HCT116 (cell line): ENCODE measurements at regions not wholly inside any gene's neighbourhood (a gene's known extent, or its start where the extent isn't known, plus 50 kb on each side); places are given as distances from the start of the nearest gene placed in this dataset.

ENCODE experiments used
- ATAC-seq: fragments of 200-7000 bp; cut with Tn5 transposase; 2 replicates; pipeline ENCODE4 v1.9.1; 2020; ENCODE audit warnings: mild to moderate bottlenecking, moderate library complexity
- BruUV-seq: library from RNA; stranded (reverse); fragments of 400-500 nt; replicated peaks from 2 replicates; lab custom pipeline; 2021; lab: Mats Ljungman, UMichigan
- CTCF ChIA-PET: fragments of 300-600 bp; sonication (Branson Sonifier 250); formaldehyde crosslinking; loops from one replicate; lab custom pipeline; 2021; ENCODE audit warnings: antibody characterized with exemption; lab: Charles Lee
- POLR2A ChIA-PET: fragments of 300-600, 350-600 bp; sonication (Branson Sonifier 250); formaldehyde crosslinking; loops from one replicate; lab custom pipeline; 2021; ENCODE audit warnings: antibody characterized with exemption; lab: Charles Lee
- RAD21 ChIA-PET, 2 experiments: fragments of 300-600 bp; sonication (Branson Sonifier 250); formaldehyde crosslinking; loops; one replicate each; lab custom pipeline; 2023; ENCODE audit warnings: low total read pairs in 2 of 2; ENCODE audit not compliant: uncharacterized antibody in 2 of 2, unreplicated experiment in 2 of 2, low non-redundant PET in 1 of 2; lab: Charles Lee
- DNase-seq: peaks from one replicate; pipeline ENCODE4 v3.0.0-alpha.2; 2010; ENCODE audit warnings: low read depth, low spot score
- H2AFZ ChIP-seq: fragments of 200-600 bp; shearing (Covaris generic), sonication (generic); 2 replicates; pipeline ENCODE4 v1.6.1; 2017; ENCODE audit warnings: low read depth, mixed run types, mixed read lengths, antibody characterized with exemption, low read length; ENCODE audit not compliant: poor library complexity, severe bottlenecking
- H3K27ac ChIP-seq: 2 replicates; pipeline ENCODE4 v1.5.1; 2012; ENCODE audit warnings: low read depth, low read length
- H3K27me3 ChIP-seq: fragments of 200-600 bp; sonication (generic); 2 replicates; pipeline ENCODE4 v1.6.1; 2016; ENCODE audit warnings: mixed run types, low read length, mixed read lengths; ENCODE audit not compliant: insufficient read depth
- H3K36me3 ChIP-seq, 2 experiments: fragments of 200-500 bp in 1 of 2; fragments of 200-600 bp in 1 of 2; sonication (Bioruptor generic) in 1 of 2; sonication (generic) in 1 of 2; 2 replicates each; pipeline versions ENCODE4 v1.5.1 to v1.6.1; 2014 to 2016; ENCODE audit warnings: low read length in 2 of 2, inconsistent platforms in 1 of 2, mixed read lengths in 1 of 2, mixed run types in 1 of 2; ENCODE audit not compliant: insufficient read depth in 2 of 2, control insufficient read depth in 1 of 2
- H3K4me1 ChIP-seq, 2 experiments: fragments of 200-600 bp in 1 of 2; sonication (generic) in 1 of 2; 2 replicates each; pipeline versions ENCODE4 v1.5.1 to v1.6.1; 2012 to 2017; ENCODE audit warnings: low read length in 2 of 2, inconsistent platforms in 1 of 2, mild to moderate bottlenecking in 1 of 2, mixed read lengths in 1 of 2, mixed run types in 1 of 2, moderate library complexity in 1 of 2; ENCODE audit not compliant: insufficient read depth in 2 of 2, control insufficient read depth in 1 of 2
- H3K4me2 ChIP-seq: fragments of 200-600 bp; sonication (generic); 2 replicates; pipeline ENCODE4 v1.6.1; 2017; ENCODE audit warnings: mixed run types, low read length, mixed read lengths
- H3K4me3 ChIP-seq, 2 experiments: fragments of 200-600 bp in 1 of 2; sonication (generic) in 1 of 2; replicated peaks in 1 of 2; 2 replicates each; pipeline ENCODE4 v1.5.1; 2011 to 2016; ENCODE audit warnings: low read length in 2 of 2, control low read depth in 1 of 2, low read depth in 1 of 2, mild to moderate bottlenecking in 1 of 2, mixed read lengths in 1 of 2, mixed run types in 1 of 2
- H3K79me2 ChIP-seq: fragments of 200-600 bp; sonication (generic); 2 replicates; pipeline ENCODE4 v1.6.1; 2017; ENCODE audit warnings: mild to moderate bottlenecking, mixed run types, low read length, moderate library complexity, mixed read lengths; ENCODE audit not compliant: insufficient read depth
- H3K9ac ChIP-seq: fragments of 200-600 bp; sonication (generic); 2 replicates; pipeline ENCODE4 v1.6.1; 2016; ENCODE audit warnings: low read length, mixed read lengths
- H3K9me2 ChIP-seq: fragments of 200-600 bp; sonication (generic), shearing (Covaris generic); 2 replicates; pipeline ENCODE4 v1.6.1; 2017; ENCODE audit warnings: mixed run types, mild to moderate bottlenecking, moderate library complexity; ENCODE audit not compliant: insufficient read depth
- H3K9me3 ChIP-seq, 2 experiments: fragments of 200-500 bp in 1 of 2; fragments of 200-600 bp in 1 of 2; sonication (Bioruptor generic) in 1 of 2; sonication (generic) in 1 of 2; 2 replicates each; pipeline ENCODE4 v1.6.1; 2014 to 2017; ENCODE audit warnings: low read length in 2 of 2, mixed read lengths in 2 of 2, inconsistent platforms in 1 of 2, low read depth in 1 of 2, mild to moderate bottlenecking in 1 of 2, mixed run types in 1 of 2, moderate library complexity in 1 of 2; ENCODE audit not compliant: control insufficient read depth in 1 of 2, insufficient read depth in 1 of 2
- H4K20me1 ChIP-seq: fragments of 200-600 bp; sonication (generic), shearing (Covaris generic); 2 replicates; pipeline ENCODE4 v1.6.1; 2017; ENCODE audit warnings: mixed run types, mild to moderate bottlenecking, moderate library complexity; ENCODE audit not compliant: insufficient read depth
- CBX3 ChIP-seq: IDR thresholded peaks from 2 replicates; pipeline ENCODE4 v1.6.1; 2012; ENCODE audit warnings: low read depth
- CEBPB ChIP-seq: IDR thresholded peaks from 2 replicates; pipeline ENCODE4 v1.6.1; 2012; ENCODE audit warnings: low read depth
- EGR1 ChIP-seq: IDR thresholded peaks from 2 replicates; pipeline ENCODE4 v1.6.1; 2012; ENCODE audit warnings: low read depth
- ELF1 ChIP-seq: IDR thresholded peaks from 2 replicates; pipeline ENCODE4 v1.6.1; 2012; ENCODE audit warnings: low read depth, borderline replicate concordance
- EZH2 ChIP-seq: fragments of 200-600 bp; sonication (generic); IDR thresholded peaks from 2 replicates; pipeline ENCODE4 v1.6.1; 2017; ENCODE audit warnings: antibody characterized with exemption, mixed run types
- FOSL1 ChIP-seq: IDR thresholded peaks from 2 replicates; pipeline ENCODE4 v1.6.1; 2012; ENCODE audit warnings: low read depth
- JUND ChIP-seq: IDR thresholded peaks from 2 replicates; pipeline ENCODE4 v1.6.1; 2012
- POLR2A ChIP-seq: IDR thresholded peaks from 2 replicates; pipeline ENCODE4 v1.7.0; 2011; ENCODE audit warnings: borderline replicate concordance; ENCODE audit not compliant: insufficient read depth, insufficient read length; ENCODE audit errors: extremely low read depth
- POLR2AphosphoS5 ChIP-seq: IDR thresholded peaks from 2 replicates; pipeline ENCODE4 v1.6.1; 2011; ENCODE audit warnings: mild to moderate bottlenecking, low read depth, low read length, moderate library complexity
- RAD21 ChIP-seq: IDR thresholded peaks from 2 replicates; pipeline ENCODE4 v1.6.1; 2012; ENCODE audit warnings: low read depth, mild to moderate bottlenecking
- SIN3A ChIP-seq: IDR thresholded peaks from 2 replicates; pipeline ENCODE4 v1.6.1; 2012; ENCODE audit warnings: low read depth
- SP1 ChIP-seq: IDR thresholded peaks from 2 replicates; pipeline ENCODE4 v1.6.1; 2012; ENCODE audit warnings: low read depth
- SRF ChIP-seq: IDR thresholded peaks from 2 replicates; pipeline ENCODE4 v1.6.1; 2012; ENCODE audit warnings: low read depth
- TCF7L2 ChIP-seq: IDR thresholded peaks from 2 replicates; pipeline ENCODE4 v1.7.0; 2011; ENCODE audit warnings: borderline replicate concordance, inconsistent platforms; ENCODE audit not compliant: insufficient read depth, insufficient read length; ENCODE audit errors: extremely low read depth
- YY1 ChIP-seq: IDR thresholded peaks from 2 replicates; pipeline ENCODE4 v1.6.1; 2011; ENCODE audit warnings: low read length, low read depth, moderate library complexity, mild to moderate bottlenecking; ENCODE audit not compliant: insufficient replicate concordance; ENCODE audit errors: extremely low read depth
- ZFX ChIP-seq: fragments of 450-650 bp; IDR thresholded peaks from 2 replicates; pipeline ENCODE4 v1.6.1; 2017
- ZNF274 ChIP-seq: fragments of 200-500 bp; sonication (Bioruptor generic); IDR thresholded peaks from 2 replicates; pipeline ENCODE4 v1.6.1; 2014; ENCODE audit warnings: mild to moderate bottlenecking, low read depth, low read length, inconsistent platforms
- intact Hi-C: fragments of 100-400 bp; cut with micrococcal nuclease; formaldehyde crosslinking; loops from 2 replicates; pipeline ENCODE4 v1.10.0; 2022
- TF ChIP-seq, protein P1 (sequence below): IDR thresholded peaks from 2 replicates; pipeline ENCODE4 v1.6.1; 2012; ENCODE audit warnings: low read depth
- TF ChIP-seq, protein P2 (sequence below): IDR thresholded peaks from 2 replicates; pipeline ENCODE4 v1.6.1; 2012
- TF ChIP-seq, protein P3 (sequence below): IDR thresholded peaks from 2 replicates; pipeline ENCODE4 v1.6.1; 2012

DNA sequence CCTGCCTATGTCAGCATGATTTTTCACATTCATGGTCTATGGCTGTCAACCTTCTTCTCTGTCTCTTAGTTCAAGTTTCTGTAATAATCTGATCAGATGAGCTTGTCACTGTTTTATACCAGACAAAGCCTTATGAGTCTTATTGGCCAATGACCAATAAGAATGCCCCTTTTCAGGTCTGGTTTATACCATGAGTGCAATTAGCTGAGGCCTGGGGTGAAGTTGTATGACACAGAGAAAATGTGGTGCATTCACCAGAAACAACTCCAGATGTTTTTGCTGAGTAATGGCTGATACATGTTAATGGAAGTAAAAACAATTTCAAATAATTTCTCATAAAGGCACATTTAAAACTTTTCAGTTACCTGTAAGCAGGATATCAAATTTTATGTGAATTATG lies 218.6 kb upstream of the CDH8 start:
- BruUV-seq: no TSS peak
- Histone ChIP-seq H3K4me1 (no peaks in the 10 kb centered on the region), H3K4me2 (no peak overlapping the region), H3K9me2 (no peaks in the 10 kb centered on the region), H3K27ac (no peak overlapping the region), H3K4me3 (no peak overlapping the region)
- ATAC-seq: no peak
- TF ChIP-seq EZH2 (no peak), FOSL1 (no peak), ZNF274 (no peak), EGR1 (no peak), ELF1 (no peak), JUND (no peak), ZFX (no peak), POLR2AphosphoS5 (no peak), CEBPB (no peak), YY1 (no peak), CBX3 (no peak), SIN3A (no peak), SRF (no peak), POLR2A (no peak), TCF7L2 (no peak), SP1 (no peak), RAD21 (no peak)
- TF ChIP-seq, protein P1, sequence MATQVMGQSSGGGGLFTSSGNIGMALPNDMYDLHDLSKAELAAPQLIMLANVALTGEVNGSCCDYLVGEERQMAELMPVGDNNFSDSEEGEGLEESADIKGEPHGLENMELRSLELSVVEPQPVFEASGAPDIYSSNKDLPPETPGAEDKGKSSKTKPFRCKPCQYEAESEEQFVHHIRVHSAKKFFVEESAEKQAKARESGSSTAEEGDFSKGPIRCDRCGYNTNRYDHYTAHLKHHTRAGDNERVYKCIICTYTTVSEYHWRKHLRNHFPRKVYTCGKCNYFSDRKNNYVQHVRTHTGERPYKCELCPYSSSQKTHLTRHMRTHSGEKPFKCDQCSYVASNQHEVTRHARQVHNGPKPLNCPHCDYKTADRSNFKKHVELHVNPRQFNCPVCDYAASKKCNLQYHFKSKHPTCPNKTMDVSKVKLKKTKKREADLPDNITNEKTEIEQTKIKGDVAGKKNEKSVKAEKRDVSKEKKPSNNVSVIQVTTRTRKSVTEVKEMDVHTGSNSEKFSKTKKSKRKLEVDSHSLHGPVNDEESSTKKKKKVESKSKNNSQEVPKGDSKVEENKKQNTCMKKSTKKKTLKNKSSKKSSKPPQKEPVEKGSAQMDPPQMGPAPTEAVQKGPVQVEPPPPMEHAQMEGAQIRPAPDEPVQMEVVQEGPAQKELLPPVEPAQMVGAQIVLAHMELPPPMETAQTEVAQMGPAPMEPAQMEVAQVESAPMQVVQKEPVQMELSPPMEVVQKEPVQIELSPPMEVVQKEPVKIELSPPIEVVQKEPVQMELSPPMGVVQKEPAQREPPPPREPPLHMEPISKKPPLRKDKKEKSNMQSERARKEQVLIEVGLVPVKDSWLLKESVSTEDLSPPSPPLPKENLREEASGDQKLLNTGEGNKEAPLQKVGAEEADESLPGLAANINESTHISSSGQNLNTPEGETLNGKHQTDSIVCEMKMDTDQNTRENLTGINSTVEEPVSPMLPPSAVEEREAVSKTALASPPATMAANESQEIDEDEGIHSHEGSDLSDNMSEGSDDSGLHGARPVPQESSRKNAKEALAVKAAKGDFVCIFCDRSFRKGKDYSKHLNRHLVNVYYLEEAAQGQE: no peak
- TF ChIP-seq, protein P2, sequence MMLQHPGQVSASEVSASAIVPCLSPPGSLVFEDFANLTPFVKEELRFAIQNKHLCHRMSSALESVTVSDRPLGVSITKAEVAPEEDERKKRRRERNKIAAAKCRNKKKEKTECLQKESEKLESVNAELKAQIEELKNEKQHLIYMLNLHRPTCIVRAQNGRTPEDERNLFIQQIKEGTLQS: no peak
- TF ChIP-seq, protein P3, sequence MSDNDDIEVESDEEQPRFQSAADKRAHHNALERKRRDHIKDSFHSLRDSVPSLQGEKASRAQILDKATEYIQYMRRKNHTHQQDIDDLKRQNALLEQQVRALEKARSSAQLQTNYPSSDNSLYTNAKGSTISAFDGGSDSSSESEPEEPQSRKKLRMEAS: no peak
- TF ChIP-seq, all 23 proteins: peak for 0
- CTCF ChIA-PET: no interaction called here
- Histone ChIP-seq H4K20me1 (no peaks in the 10 kb centered on the region), H2AFZ (no peak overlapping the region), H3K9me3 (peaks cover 0 to 13% of the 10 kb centered on the region in 2 experiments; a peak in 2 of 4 replicates), H3K27me3 (no peaks in the 10 kb centered on the region), H3K79me2 (no peaks in the 10 kb centered on the region), H3K36me3 (no peaks in the 10 kb centered on the region), H3K9ac (no peak overlapping the region)
- DNase-seq: no peak
- POLR2A ChIA-PET: no interaction called here
- RAD21 ChIA-PET: no interaction called here
- intact Hi-C loops: no loop called here
